H1 (cell line): ENCODE measurements at regions not wholly inside any gene's neighbourhood (a gene's known extent, or its start where the extent isn't known, plus 50 kb on each side); places are given as distances from the start of the nearest gene placed in this dataset.

Source experiments
- CTCF ChIA-PET: fragments of 300-600 bp; sonication (Branson Sonifier 250); formaldehyde crosslinking; loops from one replicate; lab custom pipeline; 2021; ENCODE audit not compliant: partially characterized antibody; lab: Charles Lee
- POLR2A ChIA-PET: fragments of 300-600 bp; sonication (Branson Sonifier 250); formaldehyde crosslinking; loops from one replicate; lab custom pipeline; 2021; ENCODE audit warnings: inconsistent platforms; ENCODE audit not compliant: partially characterized antibody; lab: Charles Lee
- DNase-seq, 2 experiments: peaks; one replicate each; pipeline versions ENCODE4 v3.0.0 to v3.0.0-alpha.2; 2010 to 2022; ENCODE audit warnings: low spot score in 2 of 2, low read depth in 1 of 2, mixed read lengths in 1 of 2
- FAIRE-seq: peaks from 2 replicates; lab custom pipeline; 2011; peaks lifted over from hg19 to GRCh38; lab: Jason Lieb, UNC
- H2AFZ ChIP-seq: 2 replicates; pipeline ENCODE4 v1.8.1; 2012; ENCODE audit warnings: low read length, inconsistent platforms
- H2AK5ac ChIP-seq: 2 replicates; pipeline ENCODE4 v1.6.1; 2013; ENCODE audit warnings: low read depth, low read length
- H2BK120ac ChIP-seq: replicated peaks from 2 replicates; pipeline ENCODE3; 2013; ENCODE audit warnings: low read depth, low read length, inconsistent platforms
- H2BK12ac ChIP-seq: 2 replicates; pipeline ENCODE4 v1.6.1; 2013; ENCODE audit warnings: low read depth, low read length
- H2BK15ac ChIP-seq: 2 replicates; pipeline ENCODE4 v1.6.1; 2013; ENCODE audit warnings: low read length
- H2BK20ac ChIP-seq: 2 replicates; pipeline ENCODE4 v1.6.1; 2013; ENCODE audit warnings: low read length
- H2BK5ac ChIP-seq: 2 replicates; pipeline ENCODE4 v1.6.1; 2013; ENCODE audit warnings: low read depth, low read length
- H3K14ac ChIP-seq: 2 replicates; pipeline ENCODE4 v1.6.1; 2013; ENCODE audit warnings: inconsistent platforms; ENCODE audit not compliant: insufficient read length
- H3K18ac ChIP-seq: 2 replicates; pipeline ENCODE4 v1.6.1; 2013; ENCODE audit warnings: low read length; ENCODE audit errors: extremely low read depth
- H3K23ac ChIP-seq: 2 replicates; pipeline ENCODE4 v1.6.1; 2013; ENCODE audit warnings: inconsistent platforms; ENCODE audit not compliant: insufficient read length
- H3K23me2 ChIP-seq: 2 replicates; pipeline ENCODE4 v1.6.1; 2013; ENCODE audit warnings: low read depth, low read length
- H3K27ac ChIP-seq: 2 replicates; pipeline ENCODE4 v1.6.1; 2011; ENCODE audit warnings: low read depth, low read length, inconsistent platforms
- H3K27me3 ChIP-seq, 4 experiments: replicated peaks in 1 of 4; 1 replicate in 1 of 4; 2 replicates in 3 of 4; pipeline versions ENCODE4 v1.6.1 to v1.8.1; 2011 to 2013; ENCODE audit warnings: low read length in 3 of 4, mild to moderate bottlenecking in 3 of 4, inconsistent platforms in 2 of 4, mixed read lengths in 2 of 4, moderate library complexity in 1 of 4; ENCODE audit not compliant: control insufficient read depth in 3 of 4, insufficient read depth in 3 of 4; ENCODE audit errors: extremely low read depth in 1 of 4
- H3K36me3 ChIP-seq, 4 experiments: 2 replicates each; pipeline versions ENCODE4 v1.6.1 to v1.8.1; 2011 to 2013; ENCODE audit warnings: mild to moderate bottlenecking in 4 of 4, low read length in 3 of 4, moderate library complexity in 2 of 4, control low read depth in 1 of 4, inconsistent platforms in 1 of 4; ENCODE audit not compliant: insufficient read depth in 4 of 4, control insufficient read depth in 2 of 4
- H3K4ac ChIP-seq: replicated peaks from 2 replicates; pipeline ENCODE3; 2013; ENCODE audit warnings: low read length, low read depth, mixed read lengths, inconsistent platforms; ENCODE audit not compliant: insufficient read length
- H3K4me1 ChIP-seq, 4 experiments: replicated peaks in 1 of 4; 1 replicate in 1 of 4; 2 replicates in 3 of 4; pipeline versions ENCODE4 v1.6.1 to v1.8.1; 2011 to 2013; ENCODE audit warnings: low read length in 3 of 4, inconsistent platforms in 2 of 4, mixed read lengths in 1 of 4; ENCODE audit not compliant: insufficient read depth in 4 of 4, control insufficient read depth in 3 of 4
- H3K4me2 ChIP-seq, 2 experiments: 2 replicates each; pipeline versions ENCODE4 v1.6.1 to v1.8.1; 2011 to 2013; ENCODE audit warnings: low read depth in 2 of 2, low read length in 2 of 2, control low read depth in 1 of 2, inconsistent platforms in 1 of 2, mild to moderate bottlenecking in 1 of 2; ENCODE audit not compliant: insufficient read depth in 1 of 2
- H3K4me3 ChIP-seq, 4 experiments: fragments of 200-600, 300-600 bp in 1 of 4; sonication (generic), shearing (Covaris generic), sonication (Bioruptor Twin) in 1 of 4; 2 replicates each; pipeline versions ENCODE4 v1.5.1 to v1.8.1; 2011 to 2016; ENCODE audit warnings: low read length in 4 of 4, low read depth in 3 of 4, control low read depth in 2 of 4, inconsistent platforms in 2 of 4, mild to moderate bottlenecking in 2 of 4, mixed read lengths in 1 of 4, moderate library complexity in 1 of 4; ENCODE audit not compliant: insufficient read depth in 2 of 4; ENCODE audit errors: extremely low read depth in 1 of 4
- H3K56ac ChIP-seq: replicated peaks from 2 replicates; pipeline ENCODE3; 2013; ENCODE audit warnings: low read depth, mild to moderate bottlenecking, mixed read lengths, low read length, inconsistent platforms; ENCODE audit not compliant: insufficient read length
- H3K79me1 ChIP-seq: 2 replicates; pipeline ENCODE4 v1.6.1; 2013; ENCODE audit warnings: low read depth, low read length, control low read depth
- H3K79me2 ChIP-seq, 2 experiments: 2 replicates each; pipeline versions ENCODE4 v1.6.1 to v1.8.1; 2012 to 2013; ENCODE audit warnings: low read length in 2 of 2, mild to moderate bottlenecking in 2 of 2, inconsistent platforms in 1 of 2; ENCODE audit not compliant: insufficient read depth in 2 of 2, control insufficient read depth in 1 of 2
- H3K9ac ChIP-seq, 4 experiments: replicated peaks in 1 of 4; 1 replicate in 1 of 4; 2 replicates in 3 of 4; pipeline versions ENCODE4 v1.6.1 to v1.8.1; 2011 to 2013; ENCODE audit warnings: low read depth in 3 of 4, low read length in 3 of 4, control low read depth in 2 of 4, mild to moderate bottlenecking in 2 of 4, moderate library complexity in 2 of 4, inconsistent platforms in 1 of 4; ENCODE audit errors: extremely low read depth in 1 of 4
- H3K9me3 ChIP-seq, 2 experiments: 2 replicates each; pipeline versions ENCODE4 v1.6.1 to v1.8.1; 2012 to 2013; ENCODE audit warnings: mild to moderate bottlenecking in 2 of 2, moderate library complexity in 2 of 2, control low read depth in 1 of 2, inconsistent platforms in 1 of 2, low read depth in 1 of 2, low read length in 1 of 2, mixed read lengths in 1 of 2; ENCODE audit not compliant: insufficient read depth in 2 of 2
- H4K20me1 ChIP-seq, 2 experiments: replicated peaks in 1 of 2; 2 replicates each; pipeline versions ENCODE3 to v1.8.1; 2011 to 2013; ENCODE audit warnings: inconsistent platforms in 2 of 2, low read length in 2 of 2, mild to moderate bottlenecking in 1 of 2; ENCODE audit not compliant: insufficient read depth in 2 of 2, control insufficient read depth in 1 of 2
- H4K5ac ChIP-seq: 2 replicates; pipeline ENCODE4 v1.6.1; 2013; ENCODE audit warnings: low read length, low read depth, mixed read lengths, inconsistent platforms; ENCODE audit not compliant: insufficient read length
- H4K8ac ChIP-seq: 2 replicates; pipeline ENCODE4 v1.8.0; 2013; ENCODE audit warnings: mild to moderate bottlenecking, moderate library complexity, low read length, inconsistent platforms; ENCODE audit not compliant: insufficient read depth; ENCODE audit errors: extremely low read depth
- H4K91ac ChIP-seq: replicated peaks from 2 replicates; pipeline ENCODE3; 2013; ENCODE audit warnings: low read length, mixed read lengths, inconsistent platforms; ENCODE audit not compliant: insufficient read length
- GABPA ChIP-seq: IDR thresholded peaks from 2 replicates; pipeline ENCODE4 v1.6.1; 2011; ENCODE audit warnings: mild to moderate bottlenecking, low read length, moderate library complexity, borderline replicate concordance; ENCODE audit not compliant: insufficient read depth
- SP2 ChIP-seq: IDR thresholded peaks from 2 replicates; pipeline ENCODE4 v1.6.1; 2012; ENCODE audit warnings: mild to moderate bottlenecking, low read length, inconsistent platforms
- WGBS, 2 experiments: shearing (Covaris generic) in 1 of 2; methylation state at CpG; one replicate each; pipeline versions ENCODE4 v1.1.6 to v1.1.7; 2013 to 2015; ENCODE audit warnings: low lambda C conversion rate in 2 of 2, mixed read lengths in 2 of 2, inconsistent platforms in 1 of 2, low coverage in 1 of 2, missing lambda C conversion rate in 1 of 2; ENCODE audit not compliant: insufficient replicate concordance in 2 of 2, insufficient coverage in 1 of 2, insufficient read length in 1 of 2; ENCODE audit errors: extremely low coverage in 1 of 2, missing lambda C conversion rate in 1 of 2; 5-methylcytosine and 5-hydroxymethylcytosine counted together

DNA sequence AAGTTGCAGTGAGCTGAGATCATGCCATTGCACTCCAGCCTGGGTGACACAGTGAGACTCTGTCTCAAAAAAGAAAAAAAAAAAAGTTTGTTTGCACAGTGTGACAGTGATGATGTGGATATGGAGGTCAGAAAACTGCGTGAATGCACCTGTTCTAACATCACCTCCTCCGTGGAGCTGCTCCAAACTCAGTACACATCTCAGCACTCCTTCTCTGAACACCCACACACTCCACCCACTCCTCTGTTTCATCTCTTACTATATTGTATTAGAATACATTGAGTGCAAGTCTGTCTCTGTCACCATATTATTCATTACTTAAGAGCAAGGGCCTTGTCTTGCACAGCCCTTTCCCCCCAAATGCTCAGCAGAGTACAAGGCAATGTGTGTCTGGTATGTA lies 51.5 kb upstream of the ENPP4 start:
- no peak overlapping the region for H3K14ac ChIP-seq
- no peak overlapping the region for H3K9ac ChIP-seq
- no peak overlapping the region for H2AK5ac ChIP-seq
- no peaks in the 10 kb centered on the region for H3K79me2 ChIP-seq
- H2BK120ac ChIP-seq = no peak overlapping the region
- H2BK12ac ChIP-seq = no peak overlapping the region
- ChIA-PET CTCF (interaction anchor here (0.6 to 0.9 kb wide), 3 partner anchors 12 to 1362 kb away, joined by 3 to 4 read pairs (median 3); no protein-coding TSS in a partner anchor), POLR2A (no interaction called here)
- no peak overlapping the region for H3K4me2 ChIP-seq
- H3K4me1 ChIP-seq = no peaks in the 10 kb centered on the region
- H4K20me1 ChIP-seq = no peaks in the 10 kb centered on the region
- H2BK5ac ChIP-seq = no peak overlapping the region
- H4K8ac ChIP-seq = no peak overlapping the region
- peaks cover 2% of the 10 kb centered on the region; the same call in 1 of the 2 replicates for H3K23me2 ChIP-seq
- no peak overlapping the region for H3K56ac ChIP-seq
- H3K27ac ChIP-seq = no peak overlapping the region
- no peak overlapping the region for H2BK20ac ChIP-seq
- no peak overlapping the region for H2BK15ac ChIP-seq
- DNase-seq (no peak), FAIRE-seq (no peak)
- H3K9me3 ChIP-seq = no peaks in the 10 kb centered on the region
- no peak overlapping the region for H2AFZ ChIP-seq
- no peaks in the 10 kb centered on the region for H3K36me3 ChIP-seq
- H4K91ac ChIP-seq = no peak overlapping the region
- H3K4me3 ChIP-seq = no peak overlapping the region
- H3K27me3 ChIP-seq = no peaks in the 10 kb centered on the region
- H3K18ac ChIP-seq = no peak overlapping the region
- no peaks in the 10 kb centered on the region for H3K79me1 ChIP-seq
- no peak overlapping the region for H3K4ac ChIP-seq
- no peak overlapping the region for H4K5ac ChIP-seq
- 92% methylated on average over 2 of the region's 2 CpGs; no CpG with 5 or more reads in 1 of the 2 experiments for WGBS, 2 experiments
- H3K23ac ChIP-seq = no peak overlapping the region
- TF ChIP-seq GABPA (no peak), SP2 (no peak)
